Activated CD4-positive, alpha-beta T cell treated with anti-CD3 and anti-CD28 coated beads for 36 hours (primary cell): ENCODE measurements at regions not wholly inside any gene's neighbourhood (a gene's known extent, or its start where the extent isn't known, plus 50 kb on each side); places are given as distances from the start of the nearest gene placed in this dataset.
"Not testable (repeated sequence)": the region's sequence is repeated elsewhere in the genome, so short reads cannot be mapped to it uniquely, and the experiment has no call there.

Source experiments
- ATAC-seq: fragments of 200-7000 bp; cut with Tn5 transposase; one replicate; pipeline ENCODE4 v1.10.0; 2021; ENCODE audit warnings: mild to moderate bottlenecking, moderate library complexity
- CTCF ChIA-PET: fragments of 350-600 bp; sonication (Branson Sonifier 250); formaldehyde crosslinking; loops from one replicate; lab custom pipeline; 2021; ENCODE audit warnings: antibody characterized with exemption; lab: Charles Lee
- POLR2A ChIA-PET: fragments of 350-600 bp; sonication (Branson Sonifier 250); formaldehyde crosslinking; loops from one replicate; lab custom pipeline; 2021; ENCODE audit warnings: antibody characterized with exemption, inconsistent platforms; lab: Charles Lee
- DNase-seq: peaks from one replicate; pipeline ENCODE4 v3.0.0-alpha.2; 2020
- H3K27ac Mint-ChIP-seq: one replicate; pipeline ENCODE4 v1.8.0; 2021; ENCODE audit warnings: mixed read lengths
- H3K27me3 Mint-ChIP-seq: one replicate; pipeline ENCODE4 v1.8.0; 2021; ENCODE audit warnings: mixed read lengths
- H3K36me3 Mint-ChIP-seq: one replicate; pipeline ENCODE4 v1.8.0; 2021; ENCODE audit warnings: low read depth, mixed read lengths
- H3K4me1 Mint-ChIP-seq: one replicate; pipeline ENCODE4 v1.8.0; 2021; ENCODE audit warnings: mixed read lengths
- H3K4me3 Mint-ChIP-seq: one replicate; pipeline ENCODE4 v1.8.0; 2021; ENCODE audit warnings: mild to moderate bottlenecking, moderate library complexity, mixed read lengths
- H3K9me3 Mint-ChIP-seq: one replicate; pipeline ENCODE4 v1.8.0; 2021; ENCODE audit warnings: low read depth, mixed read lengths
- intact Hi-C, 2 experiments: fragments of 100-400 bp; cut with DNase I in 1 of 2; cut with micrococcal nuclease in 1 of 2; formaldehyde crosslinking; loops; one replicate each; pipeline versions ENCODE4 v1.14.2 to v1.15.1; 2022 to 2024; cut with DNase I, micrococcal nuclease

GRCh38 chr10:130717083-130717482 is 580.9 kb downstream of the GLRX3 start:
- H3K27me3 Mint-ChIP-seq = no peaks in the 10 kb centered on the region
- H3K4me3 Mint-ChIP-seq = no peak overlapping the region
- no peak overlapping the region for H3K27ac Mint-ChIP-seq
- intact Hi-C loops = no loop called here
- ChIA-PET CTCF (interaction anchor here (0.7 kb wide), 1 partner anchor 609 kb away, joined by 3 read pairs; no protein-coding TSS in a partner anchor), POLR2A (no interaction called here)
- H3K9me3 Mint-ChIP-seq = no peaks in the 10 kb centered on the region
- ATAC-seq = no peak
- H3K36me3 Mint-ChIP-seq = no peaks in the 10 kb centered on the region
- no peaks in the 10 kb centered on the region for H3K4me1 Mint-ChIP-seq
- no peak for DNase-seq

- H3K27ac Mint-ChIP-seq, H3K27me3 Mint-ChIP-seq, ATAC-seq, H3K36me3 Mint-ChIP-seq, H3K9me3 Mint-ChIP-seq, H3K4me3 Mint-ChIP-seq, intact Hi-C loops, DNase-seq, H3K4me1 Mint-ChIP-seq: not testable (repeated sequence)
- ChIA-PET CTCF (interaction anchor here (0.6 kb wide), 1 partner anchor 23 kb away, joined by 4 read pairs; no protein-coding TSS in a partner anchor), POLR2A (interaction anchor here (0.6 kb wide), 1 partner anchor 271 kb away, joined by 7 read pairs; no protein-coding TSS in a partner anchor)
Measured at GRCh38 chr10:130718744-130719447, 582.7 kb downstream of the GLRX3 start.

DNA sequence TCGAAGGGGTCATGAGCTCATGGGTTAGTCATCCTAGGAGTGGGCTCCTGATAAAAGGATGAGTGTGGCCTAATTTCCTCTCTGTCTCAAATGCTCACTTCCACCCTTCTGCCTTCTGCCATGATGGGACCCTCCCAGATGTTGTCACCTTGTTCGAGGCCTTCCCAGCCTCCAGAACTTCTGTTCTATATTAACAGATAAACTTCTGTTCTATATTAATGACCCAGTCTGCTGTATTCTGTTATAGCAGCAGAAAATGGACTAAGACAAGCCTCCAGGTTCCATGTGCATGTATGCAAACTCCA is 583.2 kb downstream of the GLRX3 start:
- no peak overlapping the region for H3K27ac Mint-ChIP-seq

DNA sequence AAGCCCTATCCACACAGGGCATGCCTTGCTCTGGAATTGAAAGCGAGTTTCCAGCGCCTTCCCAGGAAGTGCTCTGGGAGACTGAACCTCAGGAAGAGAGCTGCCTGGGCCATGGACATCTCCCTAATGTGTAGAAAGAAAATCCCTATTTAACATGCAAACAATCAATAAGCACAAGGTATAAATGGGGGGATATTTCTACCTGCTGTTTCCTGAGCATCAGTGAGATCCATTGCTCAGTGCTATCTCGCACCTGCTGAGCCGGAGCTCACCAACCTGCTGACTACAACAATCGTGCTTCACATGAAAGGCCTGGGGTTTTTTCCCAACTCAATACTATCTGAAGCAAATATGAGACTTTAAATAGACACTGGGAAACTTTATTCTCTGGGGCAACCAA is 584.0 kb downstream of the GLRX3 start:
- ChIA-PET CTCF (no interaction called here), POLR2A (no interaction called here)
- no peak overlapping the region for H3K4me3 Mint-ChIP-seq

More for the DNA sequence above, 583.2 kb downstream of the GLRX3 start:
- CTCF ChIA-PET = interaction anchor here (0.6 kb wide), 1 partner anchor 22 kb away, joined by 4 read pairs; no protein-coding TSS in a partner anchor
- POLR2A ChIA-PET = interaction anchor here (0.6 kb wide), 1 partner anchor 271 kb away, joined by 7 read pairs; no protein-coding TSS in a partner anchor
- ATAC-seq (no peak), DNase-seq (no peak)
- Mint-ChIP-seq H3K36me3 (no peaks in the 10 kb centered on the region), H3K4me1 (no peaks in the 10 kb centered on the region), H3K27me3 (no peaks in the 10 kb centered on the region), H3K9me3 (no peaks in the 10 kb centered on the region), H3K4me3 (no peak overlapping the region)
- intact Hi-C loops = no loop called here

DNA sequence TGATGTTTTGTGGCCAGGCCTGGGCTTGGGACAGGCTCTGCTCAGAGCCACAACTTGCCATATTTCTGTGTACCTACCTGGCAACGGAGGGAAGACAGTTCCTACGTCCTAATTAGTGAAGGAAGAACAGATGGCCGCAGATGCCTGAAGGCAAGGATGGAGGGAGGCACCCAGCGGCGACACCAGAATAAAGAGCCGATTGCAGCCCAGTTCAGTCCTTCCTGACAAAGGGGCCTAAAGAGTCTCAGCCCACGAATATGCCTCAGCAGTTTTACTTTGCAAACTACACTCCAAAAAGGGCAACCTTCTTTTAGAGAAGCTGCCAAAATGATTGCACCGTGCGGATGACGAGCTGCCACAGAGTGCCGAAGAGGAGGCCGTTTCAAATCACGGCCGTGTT is 585.8 kb downstream of the GLRX3 start:
- CTCF ChIA-PET = no interaction called here
- POLR2A ChIA-PET = no interaction called here
- intact Hi-C loops = no loop called here
- ATAC-seq = no peak
- Mint-ChIP-seq H3K4me3 (no peak overlapping the region), H3K36me3 (no peaks in the 10 kb centered on the region), H3K27ac (no peak overlapping the region), H3K27me3 (no peaks in the 10 kb centered on the region), H3K9me3 (no peaks in the 10 kb centered on the region), H3K4me1 (no peaks in the 10 kb centered on the region)
- DNase-seq = no peak

More for the DNA sequence above, 584.0 kb downstream of the GLRX3 start:
- no peaks in the 10 kb centered on the region for H3K36me3 Mint-ChIP-seq
- ATAC-seq = no peak
- intact Hi-C loops = no loop called here
- no peak for DNase-seq
- H3K27ac Mint-ChIP-seq = no peak overlapping the region
- no peaks in the 10 kb centered on the region for H3K27me3 Mint-ChIP-seq
- H3K9me3 Mint-ChIP-seq = no peaks in the 10 kb centered on the region
- H3K4me1 Mint-ChIP-seq = no peaks in the 10 kb centered on the region

GRCh38 chr10:130723704-130724103 is 587.5 kb downstream of the GLRX3 start:
- H3K4me1 Mint-ChIP-seq = no peaks in the 10 kb centered on the region
- ATAC-seq (no peak), DNase-seq (no peak)
- intact Hi-C loops = no loop called here
- H3K27me3 Mint-ChIP-seq = no peaks in the 10 kb centered on the region
- ChIA-PET CTCF (no interaction called here), POLR2A (no interaction called here)
- H3K9me3 Mint-ChIP-seq = no peaks in the 10 kb centered on the region
- no peaks in the 10 kb centered on the region for H3K36me3 Mint-ChIP-seq
- H3K4me3 Mint-ChIP-seq = no peak overlapping the region
- no peak overlapping the region for H3K27ac Mint-ChIP-seq

DNA sequence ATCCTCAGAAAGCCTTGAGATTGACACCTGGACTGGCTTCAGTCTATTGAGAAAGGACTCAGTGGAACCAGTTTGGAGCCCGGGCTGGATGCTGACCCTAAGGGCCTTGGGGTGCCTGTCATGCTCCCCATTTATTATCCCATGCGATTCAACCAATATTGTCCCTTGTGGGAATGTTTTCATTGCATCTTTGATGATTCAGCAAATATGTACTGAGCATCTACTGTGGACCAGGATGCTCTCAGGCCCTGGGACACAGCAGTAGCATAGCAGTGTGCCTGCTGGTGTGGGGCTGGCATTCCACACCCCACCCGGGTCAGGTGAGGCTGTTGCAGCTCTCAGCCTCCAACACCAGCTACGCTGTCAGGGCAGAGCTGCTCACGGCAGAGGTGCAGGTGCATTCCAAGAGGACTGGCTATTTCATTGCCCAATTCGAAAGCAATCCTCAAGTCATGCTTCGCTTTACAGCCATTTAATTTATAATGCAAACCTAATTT is 586.0 kb downstream of the TCERG1L start:
- no peak for DNase-seq
- ATAC-seq = no peak
- ChIA-PET POLR2A (no interaction called here), CTCF (no interaction called here)
- H3K4me1 Mint-ChIP-seq = no peaks in the 10 kb centered on the region
- no peaks in the 10 kb centered on the region for H3K9me3 Mint-ChIP-seq
- H3K36me3 Mint-ChIP-seq = no peaks in the 10 kb centered on the region
- H3K27me3 Mint-ChIP-seq = no peaks in the 10 kb centered on the region
- intact Hi-C loops = no loop called here
- H3K27ac Mint-ChIP-seq = no peak overlapping the region
- H3K4me3 Mint-ChIP-seq = no peak overlapping the region

GRCh38 chr10:130726996-130727725 is 584.4 kb downstream of the TCERG1L start:
- no peaks in the 10 kb centered on the region for H3K4me1 Mint-ChIP-seq
- ChIA-PET CTCF (interaction anchor here (0.6 kb wide), 1 partner anchor 25 kb away, joined by 3 read pairs; no protein-coding TSS in a partner anchor), POLR2A (no interaction called here)
- DNase-seq (no peak), ATAC-seq (no peak)
- no peak overlapping the region for H3K27ac Mint-ChIP-seq
- intact Hi-C loops = no loop called here
- no peak overlapping the region for H3K4me3 Mint-ChIP-seq
- no peaks in the 10 kb centered on the region for H3K36me3 Mint-ChIP-seq
- no peaks in the 10 kb centered on the region for H3K27me3 Mint-ChIP-seq
- H3K9me3 Mint-ChIP-seq = no peaks in the 10 kb centered on the region

- ATAC-seq (no peak), DNase-seq (no peak)
- no peaks in the 10 kb centered on the region for H3K4me1 Mint-ChIP-seq
- H3K27ac Mint-ChIP-seq = no peak overlapping the region
- no peaks in the 10 kb centered on the region for H3K9me3 Mint-ChIP-seq
- H3K4me3 Mint-ChIP-seq = no peak overlapping the region
- intact Hi-C loops = no loop called here
- no peaks in the 10 kb centered on the region for H3K27me3 Mint-ChIP-seq
- CTCF ChIA-PET = interaction anchor here (0.6 kb wide), 1 partner anchor 25 kb away, joined by 3 read pairs; no protein-coding TSS in a partner anchor
- POLR2A ChIA-PET = no interaction called here
- H3K36me3 Mint-ChIP-seq = no peaks in the 10 kb centered on the region
Measured at GRCh38 chr10:130727766-130728490, 583.6 kb downstream of the TCERG1L start.

- ATAC-seq = no peak
- Mint-ChIP-seq H3K27ac (no peak overlapping the region), H3K36me3 (no peaks in the 10 kb centered on the region)
Measured at GRCh38 chr10:130728531-130729215, 582.8 kb downstream of the TCERG1L start.

GRCh38 chr10:130729876-130730275 is 581.6 kb downstream of the TCERG1L start:
- intact Hi-C loops = no loop called here
- no peak overlapping the region for H3K4me3 Mint-ChIP-seq
- ChIA-PET POLR2A (no interaction called here), CTCF (no interaction called here)
- ATAC-seq (no peak), DNase-seq (no peak)
- no peaks in the 10 kb centered on the region for H3K27me3 Mint-ChIP-seq
- no peak overlapping the region for H3K27ac Mint-ChIP-seq
- no peaks in the 10 kb centered on the region for H3K9me3 Mint-ChIP-seq
- no peaks in the 10 kb centered on the region for H3K4me1 Mint-ChIP-seq
- H3K36me3 Mint-ChIP-seq = no peaks in the 10 kb centered on the region

More at GRCh38 chr10:130728531-130729215, 582.8 kb downstream of the TCERG1L start:
- no peaks in the 10 kb centered on the region for H3K27me3 Mint-ChIP-seq
- H3K9me3 Mint-ChIP-seq = no peaks in the 10 kb centered on the region
- ChIA-PET CTCF (no interaction called here), POLR2A (no interaction called here)
- no peaks in the 10 kb centered on the region for H3K4me1 Mint-ChIP-seq
- no peak overlapping the region for H3K4me3 Mint-ChIP-seq
- intact Hi-C loops = no loop called here
- DNase-seq = no peak
